HUDEP-2 (cell line): ENCODE measurements at regions not wholly inside any gene's neighbourhood (a gene's known extent, or its start where the extent isn't known, plus 50 kb on each side); places are given as distances from the start of the nearest gene placed in this dataset.
"Not testable (repeated sequence)": the region's sequence is repeated elsewhere in the genome, so short reads cannot be mapped to it uniquely, and the experiment has no call there.

Experiments
- DNase-seq, 76 experiments: peaks; one replicate each; lab custom pipeline; 2025; ENCODE audit not compliant: unreplicated experiment in 76 of 76; lab: John Stamatoyannopoulos, UW

- no peak for DNase-seq
These were observed 845.2 kb downstream of the CDH11 start for GRCh38 chr16:64276646-64277045.

DNA sequence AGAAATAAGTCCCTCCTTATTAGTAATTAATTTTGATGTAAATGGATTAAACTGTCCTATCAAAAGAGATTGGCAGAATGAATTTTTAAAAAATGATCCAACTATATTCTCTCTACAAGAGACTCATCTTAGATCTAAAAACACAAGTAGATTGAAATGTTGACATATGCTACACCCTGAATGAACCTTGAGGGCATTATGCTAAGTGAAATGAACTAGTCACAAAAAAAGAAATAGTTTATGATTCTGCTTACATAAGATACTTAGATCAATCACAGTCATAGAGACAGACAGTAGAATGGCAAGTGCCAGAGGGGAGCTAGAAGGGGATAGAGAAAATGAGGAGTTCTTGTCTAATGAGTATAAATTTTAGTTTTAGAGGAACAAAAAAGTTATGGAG, 849.8 kb downstream of the CDH11 start:
- no peak for DNase-seq

- no peak for DNase-seq
These were observed 852.1 kb downstream of the CDH11 start for GRCh38 chr16:64269756-64270155.

- DNase-seq = no peak
These were observed 856.1 kb downstream of the CDH11 start for GRCh38 chr16:64265756-64266155.

DNA sequence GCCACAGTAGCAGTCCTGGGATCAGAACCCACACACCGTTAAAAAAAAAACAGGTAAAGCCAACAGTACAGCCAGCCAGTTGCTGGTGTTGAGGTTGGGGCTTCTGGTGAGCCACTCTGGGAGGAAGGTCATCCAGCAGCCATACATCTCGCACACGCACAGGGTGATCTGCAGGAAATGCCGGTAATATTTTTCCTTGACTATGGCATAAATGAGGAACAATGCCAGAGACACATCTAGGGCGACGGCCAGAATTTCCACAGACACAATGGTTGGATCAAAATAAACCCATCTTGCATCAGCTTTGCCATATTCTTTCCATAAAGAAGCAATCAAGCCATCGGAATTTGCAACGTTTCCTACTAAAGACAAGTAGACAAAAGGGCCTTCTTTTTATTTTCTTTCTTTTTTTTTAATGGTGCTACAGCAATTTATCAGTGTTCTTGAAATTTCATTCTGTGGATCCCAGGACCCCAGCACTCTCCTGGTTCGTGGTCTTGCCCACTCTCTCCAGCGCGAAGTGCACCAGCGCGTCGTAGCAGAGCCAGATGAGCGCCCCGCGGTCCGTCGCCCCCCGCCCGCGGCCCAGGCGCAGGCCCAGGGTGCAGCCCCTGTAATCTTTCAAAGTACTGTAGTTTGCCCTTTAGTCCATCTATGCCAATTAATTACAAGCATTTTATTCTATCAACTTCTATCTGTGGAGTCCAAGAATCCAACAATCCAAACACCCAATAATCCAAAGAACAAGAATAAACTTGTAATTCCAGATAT, 861.0 kb downstream of the CDH11 start:
- DNase-seq = not testable (repeated sequence)

GRCh38 chr16:64254443-64255367, 867.2 kb downstream of the CDH11 start:
- DNase-seq = no peak

DNA sequence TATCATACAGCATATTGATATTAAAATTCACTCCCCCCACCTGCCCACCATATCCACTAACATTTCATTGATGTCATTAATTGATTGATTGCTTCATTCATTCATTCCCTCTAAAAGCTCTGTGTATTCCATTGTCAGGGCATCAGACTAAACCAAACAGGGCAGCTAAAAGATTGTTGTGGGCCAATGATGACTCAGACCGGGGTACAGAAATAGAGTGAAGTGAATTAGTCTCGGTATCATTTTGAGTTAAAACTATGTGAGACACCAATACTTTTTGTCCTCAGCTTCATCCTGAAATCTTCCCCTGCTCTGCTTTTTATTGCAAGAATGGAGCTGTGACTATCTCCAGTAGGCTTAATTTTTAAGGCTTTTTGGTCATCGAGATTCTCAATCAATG, 868.3 kb downstream of the CDH11 start:
- no peak for DNase-seq

- no peak for DNase-seq
These were observed 868.8 kb downstream of the CDH11 start for GRCh38 chr16:64253096-64253495.

- no peak for DNase-seq
These were observed 870.1 kb downstream of the CDH11 start for GRCh38 chr16:64251742-64252141.

DNA sequence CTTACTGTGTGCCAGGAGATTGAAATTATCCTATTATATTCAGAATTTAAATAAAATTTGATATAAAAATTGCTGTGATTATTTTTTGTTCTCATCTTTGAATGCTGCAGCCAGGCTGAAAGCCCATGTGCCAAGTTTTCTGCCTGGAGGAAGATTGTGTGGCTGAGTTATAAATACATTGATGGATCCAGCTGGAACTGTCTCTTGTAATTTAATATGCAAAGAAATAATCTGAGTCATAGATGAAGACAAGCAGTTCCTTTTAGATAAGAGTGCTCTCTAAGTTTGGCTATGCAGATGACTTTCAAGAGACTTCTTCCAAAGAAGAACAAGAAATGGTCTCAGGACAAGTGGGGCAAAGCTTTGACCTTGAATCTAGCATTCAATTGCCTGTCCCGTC, 871.0 kb downstream of the CDH11 start:
- DNase-seq = no peak

- no peak for DNase-seq
These were observed 879.4 kb downstream of the CDH11 start for GRCh38 chr16:64242492-64242891.

DNA sequence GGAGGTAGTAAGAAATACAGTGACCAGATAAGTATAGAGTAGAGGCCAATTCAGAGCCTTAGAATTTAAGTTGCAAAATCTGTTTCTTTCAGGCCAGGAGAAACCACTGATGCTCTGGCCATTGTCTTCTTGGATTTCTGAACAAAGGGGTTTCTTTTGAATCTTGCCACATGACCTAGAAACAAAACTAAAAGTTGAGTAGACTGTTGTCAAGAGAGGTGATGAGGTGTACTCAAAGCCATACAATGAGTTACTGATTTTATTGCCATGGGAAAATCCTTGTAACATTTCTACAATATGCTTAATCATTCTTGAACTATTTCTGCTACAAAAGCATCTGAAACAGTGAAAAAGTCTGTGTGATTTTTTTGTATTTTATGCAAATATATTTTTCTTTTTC, 881.3 kb downstream of the CDH11 start:
- no peak for DNase-seq

DNA sequence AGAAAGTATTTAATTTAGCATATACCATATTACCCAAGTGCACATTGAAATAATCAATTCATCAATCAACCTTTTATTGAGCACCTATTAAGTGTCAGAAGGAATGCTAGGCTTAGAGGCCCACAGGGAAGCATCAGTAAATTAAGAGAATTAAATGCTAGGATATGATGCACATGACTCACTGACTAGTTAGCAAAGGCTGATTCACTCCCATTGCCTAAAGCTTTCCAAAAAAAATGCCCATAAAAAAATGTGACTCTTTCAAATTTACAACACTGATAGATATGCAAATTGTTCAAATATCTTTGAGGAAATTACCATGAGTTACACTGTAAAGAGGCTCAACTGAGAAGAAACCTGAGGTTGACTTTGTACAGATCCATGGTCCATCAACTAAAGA, 883.3 kb downstream of the CDH11 start:
- no peak for DNase-seq

DNA sequence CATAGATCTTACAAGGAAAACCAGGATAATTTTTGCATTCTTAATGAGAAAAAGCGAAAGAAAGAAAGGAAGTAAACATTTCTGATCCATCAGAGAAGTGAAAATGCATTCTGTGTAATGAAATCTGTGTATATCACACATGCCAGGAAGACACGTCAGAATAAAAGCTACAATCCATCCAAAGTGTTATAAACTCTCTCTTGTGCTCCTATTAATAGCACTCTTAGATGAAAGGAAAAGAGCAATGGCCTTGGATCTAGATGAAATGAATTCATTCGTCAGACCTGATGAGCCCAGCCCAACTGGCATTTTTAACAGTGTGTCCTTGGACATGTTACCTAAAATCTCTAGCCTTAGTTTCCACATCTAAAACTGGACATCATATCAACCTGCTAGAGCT, 885.5 kb downstream of the CDH11 start:
- no peak for DNase-seq

- no peak for DNase-seq
These were observed 887.7 kb downstream of the CDH11 start for GRCh38 chr16:64234200-64234599.

GRCh38 chr16:64225696-64226095, 896.2 kb downstream of the CDH11 start:
- no peak for DNase-seq

- no peak for DNase-seq
These were observed 896.8 kb downstream of the CDH11 start for GRCh38 chr16:64225036-64225435.

GRCh38 chr16:64217789-64218535, 903.9 kb downstream of the CDH11 start:
- no peak for DNase-seq

GRCh38 chr16:64215730-64216129, 906.1 kb downstream of the CDH11 start:
- no peak for DNase-seq

GRCh38 chr16:64211331-64211730, 910.5 kb downstream of the CDH11 start:
- DNase-seq = no peak

- peak in 3 of 76 experiments; percentile 2 to 54 (median 15) for DNase-seq
These were observed 915.0 kb downstream of the CDH11 start for GRCh38 chr16:64206862-64207261.
